Motor neuron (in vitro differentiated cells): ENCODE measurements at regions not wholly inside any gene's neighbourhood (a gene's known extent, or its start where the extent isn't known, plus 50 kb on each side); places are given as distances from the start of the nearest gene placed in this dataset.

Experiments
- ATAC-seq, 8 experiments: fragments of 200-7000 bp; cut with Tn5 transposase; replicated peaks in 6 of 8; 2 replicates each; pipeline ENCODE4 v1.8.0; 2021; ENCODE audit warnings: mild to moderate bottlenecking in 8 of 8, moderate library complexity in 8 of 8
- H3K27ac ChIP-seq, 2 donors: fragments of 250-450 bp; sonication (Bioruptor Pico); 2 replicates each; pipeline ENCODE4 v1.9.0; 2021; ENCODE audit warnings: antibody characterized with exemption in 2 of 2, mild to moderate bottlenecking in 2 of 2, moderate library complexity in 1 of 2
- H3K4me1 ChIP-seq, 2 donors: fragments of 250-450 bp; sonication (Bioruptor Pico); replicated peaks in 1 of 2; 2 replicates each; pipeline ENCODE4 v1.6.1; 2021; ENCODE audit warnings: antibody characterized with exemption in 2 of 2, mild to moderate bottlenecking in 2 of 2, moderate library complexity in 1 of 2
- H3K4me3 ChIP-seq, 5 donors: fragments of 250-450 bp; sonication (Bioruptor Pico); 2 replicates each; pipeline ENCODE4 v1.9.0; 2021; ENCODE audit warnings: antibody characterized with exemption in 5 of 5, mild to moderate bottlenecking in 5 of 5, moderate library complexity in 4 of 5
- WGBS, 10 experiments: fragments of 450-650 bp; shearing (Covaris generic); methylation state at CpG; one replicate each; pipeline ENCODE4 v1.0.0; 2022; 5-methylcytosine and 5-hydroxymethylcytosine counted together
- in situ Hi-C, 9 experiments: fragments of 400-800 bp; cut with MboI; loops; one replicate each; pipeline ENCODE4 v1.15.0; 2021; ENCODE audit warnings: low sequenced_read_pairs in 9 of 9, low pct_unique_long_range_greater_than_20kb in 2 of 9; ENCODE audit not compliant: unreplicated experiment in 9 of 9

GRCh38 chr3:30496066-30496966 is 110.1 kb upstream of the TGFBR2 start:
- no peak overlapping the region for H3K4me3 ChIP-seq
- peaks cover 0 to 3% of the 10 kb centered on the region in 2 donors for H3K4me1 ChIP-seq
- ATAC-seq = peak in 2 of 8 experiments; percentile 63 to 75
- in situ Hi-C loops = no loop called here
- WGBS, 10 experiments = 20 to 94% (median 84%) methylated on average over 4 to 14 of the region's 15 CpGs; no CpG with 5 or more reads in 1 of the 10 experiments
- H3K27ac ChIP-seq = no peak overlapping the region

- no peak overlapping the region for H3K4me3 ChIP-seq
- H3K27ac ChIP-seq = no peak overlapping the region
- in situ Hi-C loops = no loop called here
- WGBS, 10 experiments = 88 to 100% (median 100%) methylated on average over 1 of the region's 1 CpG; no CpG with 5 or more reads in 7 of the 10 experiments
- H3K4me1 ChIP-seq = no peaks in the 10 kb centered on the region
- no peak for ATAC-seq
Measured at GRCh38 chr3:30498587-30498967, 107.8 kb upstream of the TGFBR2 start.

GRCh38 chr3:30500666-30501399 is 105.6 kb upstream of the TGFBR2 start:
- in situ Hi-C loops = no loop called here
- H3K27ac ChIP-seq = no peak overlapping the region
- 88 to 100% (median 93%) methylated on average over 4 to 7 of the region's 7 CpGs; no CpG with 5 or more reads in 1 of the 10 experiments for WGBS, 10 experiments
- no peaks in the 10 kb centered on the region for H3K4me1 ChIP-seq
- no peak overlapping the region for H3K4me3 ChIP-seq
- ATAC-seq = no peak

- Histone ChIP-seq H3K4me3 (no peak overlapping the region), H3K4me1 (no peaks in the 10 kb centered on the region), H3K27ac (no peak overlapping the region)
- ATAC-seq = no peak
- in situ Hi-C loops = no loop called here
Measured at GRCh38 chr3:30501526-30501925, 104.9 kb upstream of the TGFBR2 start.

- no peak overlapping the region for H3K4me3 ChIP-seq
- H3K4me1 ChIP-seq = no peaks in the 10 kb centered on the region
- in situ Hi-C loops = no loop called here
- ATAC-seq = no peak
- no peak overlapping the region for H3K27ac ChIP-seq
- 58 to 100% (median 67%) methylated on average over 1 to 2 of the region's 2 CpGs; no CpG with 5 or more reads in 7 of the 10 experiments for WGBS, 10 experiments
Measured at GRCh38 chr3:30502051-30502741, 104.2 kb upstream of the TGFBR2 start.

GRCh38 chr3:30502742-30503073 is 103.7 kb upstream of the TGFBR2 start:
- 0 to 92% (median 44%) methylated on average over 1 of the region's 1 CpG; no CpG with 5 or more reads in 4 of the 10 experiments for WGBS, 10 experiments
- Histone ChIP-seq H3K4me3 (no peak overlapping the region), H3K4me1 (no peaks in the 10 kb centered on the region), H3K27ac (no peak overlapping the region)
- peak in 2 of 8 experiments; percentile 82 to 94 for ATAC-seq
- in situ Hi-C loops = no loop called here

- WGBS, 10 experiments = 61 to 100% (median 90%) methylated on average over 1 to 2 of the region's 2 CpGs; no CpG with 5 or more reads in 2 of the 10 experiments
- no peak for ATAC-seq
Measured at GRCh38 chr3:30503446-30503845, 103.0 kb upstream of the TGFBR2 start.

GRCh38 chr3:30504939-30505338 is 101.5 kb upstream of the TGFBR2 start:
- in situ Hi-C loops = no loop called here
- H3K4me3 ChIP-seq = no peak overlapping the region
- ATAC-seq = no peak
- H3K27ac ChIP-seq = no peak overlapping the region
- H3K4me1 ChIP-seq = no peaks in the 10 kb centered on the region
- WGBS, 10 experiments = 80 to 100% (median 100%) methylated on average over 1 of the region's 1 CpG; no CpG with 5 or more reads in 4 of the 10 experiments

More at GRCh38 chr3:30503446-30503845, 103.0 kb upstream of the TGFBR2 start:
- Histone ChIP-seq H3K4me3 (no peak overlapping the region), H3K4me1 (no peaks in the 10 kb centered on the region), H3K27ac (no peak overlapping the region)
- in situ Hi-C loops = no loop called here

- Histone ChIP-seq H3K4me3 (no peak overlapping the region), H3K27ac (no peak overlapping the region), H3K4me1 (no peaks in the 10 kb centered on the region)
- in situ Hi-C loops = no loop called here
- 73 to 100% (median 86%) methylated on average over 1 to 5 of the region's 6 CpGs for WGBS, 10 experiments
- ATAC-seq = no peak
Measured at GRCh38 chr3:30505866-30506520, 100.4 kb upstream of the TGFBR2 start.

GRCh38 chr3:30508339-30508738 is 98.1 kb upstream of the TGFBR2 start:
- WGBS, 10 experiments = 50 to 100% (median 81%) methylated on average over 2 to 3 of the region's 3 CpGs

GRCh38 chr3:30510596-30510995 is 95.8 kb upstream of the TGFBR2 start:
- Histone ChIP-seq H3K27ac (no peak overlapping the region), H3K4me1 (no peaks in the 10 kb centered on the region), H3K4me3 (no peak overlapping the region)
- WGBS, 10 experiments = 71 to 97% (median 92%) methylated on average over 1 to 3 of the region's 3 CpGs; no CpG with 5 or more reads in 1 of the 10 experiments
- in situ Hi-C loops = no loop called here
- ATAC-seq = no peak

More at GRCh38 chr3:30508339-30508738, 98.1 kb upstream of the TGFBR2 start:
- Histone ChIP-seq H3K4me1 (no peaks in the 10 kb centered on the region), H3K27ac (no peak overlapping the region), H3K4me3 (no peak overlapping the region)
- in situ Hi-C loops = no loop called here
- no peak for ATAC-seq

GRCh38 chr3:30511524-30512251 is 94.7 kb upstream of the TGFBR2 start:
- no peak overlapping the region for H3K4me3 ChIP-seq
- in situ Hi-C loops = no loop called here
- peak in 2 of 8 experiments; percentile 85 to 94 for ATAC-seq
- H3K4me1 ChIP-seq = no peaks in the 10 kb centered on the region
- no peak overlapping the region for H3K27ac ChIP-seq
- 17 to 94% (median 89%) methylated on average over 2 to 9 of the region's 9 CpGs for WGBS, 10 experiments
